GM12878 (cell line): ENCODE measurements at regions not wholly inside any gene's neighbourhood (a gene's known extent, or its start where the extent isn't known, plus 50 kb on each side); places are given as distances from the start of the nearest gene placed in this dataset.

ENCODE experiments used
- ATAC-seq: fragments of 200-7000 bp; cut with Tn5 transposase; 3 replicates; pipeline ENCODE4 v1.9.1; 2020; ENCODE audit warnings: mild to moderate bottlenecking, moderate library complexity
- BruUV-seq: library from RNA; stranded (reverse); fragments of 400-500 nt; replicated peaks from 2 replicates; lab custom pipeline; 2021; lab: Mats Ljungman, UMichigan
- CTCF ChIA-PET: fragments of 300-600 bp; sonication (Branson Sonifier 250); formaldehyde crosslinking; extraction: SDS; loops from one replicate; lab custom pipeline; 2021; ENCODE audit warnings: inconsistent platforms; lab: Yijun Ruan, JAX
- POLR2A ChIA-PET: fragments of 350-600 bp; formaldehyde crosslinking; extraction: SDS; loops from one replicate; lab custom pipeline; 2021; ENCODE audit warnings: inconsistent platforms; lab: Charles Lee
- RAD21 ChIA-PET: fragments of 300-600 bp; sonication (Branson Sonifier 250); formaldehyde crosslinking; loops from one replicate; lab custom pipeline; 2023; ENCODE audit warnings: antibody characterized with exemption; ENCODE audit not compliant: unreplicated experiment; lab: Charles Lee
- SMC1A ChIA-PET: fragments of 300-600 bp; sonication (Branson Sonifier 250); formaldehyde crosslinking; loops from one replicate; lab custom pipeline; 2023; ENCODE audit not compliant: unreplicated experiment, uncharacterized antibody; lab: Charles Lee
- DNase-seq: peaks from one replicate; pipeline ENCODE4 v3.0.0-alpha.2; 2011; ENCODE audit warnings: low read depth, low spot score
- FAIRE-seq: peaks from 3 replicates; lab custom pipeline; 2011; peaks lifted over from hg19 to GRCh38; lab: Jason Lieb, UNC
- H2AFZ ChIP-seq: 2 replicates; pipeline ENCODE4 v1.6.0; 2011; ENCODE audit warnings: low read depth, low read length, control low read depth; ENCODE audit not compliant: control insufficient read depth
- H3K27ac ChIP-seq: 2 replicates; pipeline ENCODE4 v1.5.1; 2011; ENCODE audit warnings: control low read depth; ENCODE audit not compliant: control insufficient read depth, insufficient read depth
- H3K27me3 ChIP-seq, 2 experiments: replicated peaks in 1 of 2; 2 replicates each; pipeline versions ENCODE4 v1.6.0 to v1.6.1; 2011; ENCODE audit warnings: low read length in 1 of 2; ENCODE audit not compliant: control insufficient read depth in 2 of 2, insufficient read depth in 2 of 2
- H3K36me3 ChIP-seq, 2 experiments: 2 replicates each; pipeline ENCODE4 v1.5.1; 2011; ENCODE audit warnings: low read length in 1 of 2; ENCODE audit not compliant: control insufficient read depth in 2 of 2, insufficient read depth in 2 of 2
- H3K4me1 ChIP-seq: 2 replicates; pipeline ENCODE4 v1.6.1; 2011; ENCODE audit warnings: mild to moderate bottlenecking, low read length, moderate library complexity, mixed read lengths; ENCODE audit not compliant: control insufficient read depth, insufficient read depth
- H3K4me2 ChIP-seq: 2 replicates; pipeline ENCODE4 v1.6.0; 2011; ENCODE audit warnings: control low read depth; ENCODE audit not compliant: control insufficient read depth, insufficient read depth
- H3K4me3 ChIP-seq: fragments of 200-600 bp; sonication (generic); 2 replicates; pipeline ENCODE4 v1.5.1; 2016
- H3K79me2 ChIP-seq: 2 replicates; pipeline ENCODE4 v1.6.0; 2011; ENCODE audit warnings: low read length; ENCODE audit not compliant: control insufficient read depth, insufficient read depth
- H3K9ac ChIP-seq: 2 replicates; pipeline ENCODE4 v1.8.0; 2011; ENCODE audit warnings: low read length, control low read depth, mixed read lengths; ENCODE audit not compliant: control insufficient read depth, insufficient read depth
- H3K9me3 ChIP-seq: replicated peaks from 3 replicates; pipeline ENCODE4 v1.5.1; 2011; ENCODE audit warnings: mild to moderate bottlenecking, low read length; ENCODE audit not compliant: control insufficient read depth, insufficient read depth
- H4K20me1 ChIP-seq: 2 replicates; pipeline ENCODE4 v1.6.0; 2011; ENCODE audit not compliant: control insufficient read depth, insufficient read depth
- EED ChIP-seq: sonication (generic); IDR thresholded peaks from 2 replicates; pipeline ENCODE4 v1.6.1; 2016; ENCODE audit warnings: antibody characterized with exemption, low read depth
- EZH2 ChIP-seq: IDR thresholded peaks from 2 replicates; pipeline ENCODE4 v1.6.1; 2012; ENCODE audit warnings: low read depth, mild to moderate bottlenecking, control low read depth, inconsistent platforms, low read length, borderline replicate concordance; ENCODE audit not compliant: control insufficient read depth
- MEF2A ChIP-seq: IDR thresholded peaks from 2 replicates; pipeline ENCODE4 v1.6.1; 2011; ENCODE audit warnings: low read depth, mild to moderate bottlenecking, low read length, moderate library complexity; ENCODE audit not compliant: insufficient read depth
- PAX5 ChIP-seq: IDR thresholded peaks from 2 replicates; pipeline ENCODE4 v1.6.1; 2011; ENCODE audit warnings: low read depth, low read length, borderline replicate concordance
- PML ChIP-seq: IDR thresholded peaks from 2 replicates; pipeline ENCODE4 v1.6.1; 2012; ENCODE audit warnings: low read length, inconsistent platforms
- RB1 ChIP-seq: fragments of 450-650 bp; formaldehyde crosslinking; IDR thresholded peaks from 2 replicates; pipeline ENCODE4 v1.6.1; 2017; ENCODE audit warnings: mild to moderate bottlenecking, borderline replicate concordance
- SKIL ChIP-seq: fragments of 450-650 bp; IDR thresholded peaks from 2 replicates; pipeline ENCODE4 v1.6.1; 2017; ENCODE audit warnings: mild to moderate bottlenecking, low read depth, inconsistent platforms; ENCODE audit not compliant: poor library complexity, severe bottlenecking
- TCF3 ChIP-seq: IDR thresholded peaks from 2 replicates; pipeline ENCODE4 v1.6.1; 2012; ENCODE audit warnings: low read depth, mild to moderate bottlenecking, low read length, borderline replicate concordance; ENCODE audit not compliant: insufficient read depth
- YY1 ChIP-seq: IDR thresholded peaks from 2 replicates; pipeline ENCODE4 v1.6.1; 2011; ENCODE audit warnings: low read depth, mild to moderate bottlenecking, low read length
- WGBS: methylation state at CpG from one replicate; pipeline ENCODE4 v1.1.6; 2016; ENCODE audit warnings: low lambda C conversion rate; ENCODE audit not compliant: insufficient replicate concordance, insufficient coverage; ENCODE audit errors: missing lambda C conversion rate; 5-methylcytosine and 5-hydroxymethylcytosine counted together
- in situ Hi-C: fragments of 300-500 bp; cut with MboI; formaldehyde crosslinking; loops from 9 replicates; pipeline ENCODE4 v1.14.3; 2018; ENCODE audit warnings: mixed read lengths
- intact Hi-C: fragments of 100-400 bp; cut with micrococcal nuclease; formaldehyde crosslinking; loops from one replicate; pipeline ENCODE4 v1.14.2; 2022; ENCODE audit not compliant: unreplicated experiment
- TF ChIP-seq, protein P1 (sequence below): IDR thresholded peaks from 2 replicates; pipeline ENCODE4 v1.6.1; 2012; ENCODE audit warnings: low read depth, low read length, improper control_type of control experiment

DNA sequence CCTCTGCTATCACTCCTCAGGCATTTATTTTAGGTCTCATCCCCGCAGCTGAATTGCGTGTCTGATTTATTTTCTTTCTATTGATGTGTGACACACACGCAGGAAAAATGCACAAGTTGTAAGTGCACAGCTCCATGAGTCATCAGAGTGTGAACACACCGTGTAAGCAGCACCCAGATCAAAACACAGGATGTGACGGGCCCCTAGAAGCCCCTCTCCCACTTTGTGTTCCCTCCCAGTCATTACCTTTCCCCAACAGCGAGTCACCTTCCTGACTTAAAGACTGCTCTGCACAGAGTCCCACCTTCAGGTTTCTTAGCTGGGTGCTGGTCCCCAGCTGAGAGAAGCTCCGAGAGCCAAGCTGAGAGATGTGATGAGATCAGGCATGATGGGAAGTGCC is 436.7 kb downstream of the MID1IP1 start:
- no peak overlapping the region for H3K4me2 ChIP-seq
- CTCF ChIA-PET = interaction anchor here (0.8 to 6.5 kb wide), 3 partner anchors 70 to 470 kb away, joined by 3 to 53 read pairs (median 3); no protein-coding TSS in a partner anchor
- TF ChIP-seq YY1 (no peak), MEF2A (no peak), RB1 (no peak), TCF3 (no peak), PML (no peak), EZH2 (no peak), PAX5 (no peak), EED (no peak), SKIL (no peak)
- TF ChIP-seq, protein P1, sequence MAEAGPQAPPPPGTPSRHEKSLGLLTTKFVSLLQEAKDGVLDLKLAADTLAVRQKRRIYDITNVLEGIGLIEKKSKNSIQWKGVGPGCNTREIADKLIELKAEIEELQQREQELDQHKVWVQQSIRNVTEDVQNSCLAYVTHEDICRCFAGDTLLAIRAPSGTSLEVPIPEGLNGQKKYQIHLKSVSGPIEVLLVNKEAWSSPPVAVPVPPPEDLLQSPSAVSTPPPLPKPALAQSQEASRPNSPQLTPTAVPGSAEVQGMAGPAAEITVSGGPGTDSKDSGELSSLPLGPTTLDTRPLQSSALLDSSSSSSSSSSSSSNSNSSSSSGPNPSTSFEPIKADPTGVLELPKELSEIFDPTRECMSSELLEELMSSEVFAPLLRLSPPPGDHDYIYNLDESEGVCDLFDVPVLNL = no peak
- TF ChIP-seq, all 136 proteins: peak for 0
- no peaks in the 10 kb centered on the region for H3K36me3 ChIP-seq
- no peak for DNase-seq
- no peak for ATAC-seq
- no TSS peak for BruUV-seq
- POLR2A ChIA-PET = interaction anchor here (1.3 kb wide), 1 partner anchor 67 kb away, joined by 3 read pairs; no protein-coding TSS in a partner anchor
- no peak overlapping the region for H3K9ac ChIP-seq
- H3K27ac ChIP-seq = no peak overlapping the region
- FAIRE-seq = no peak
- H3K79me2 ChIP-seq = no peaks in the 10 kb centered on the region
- SMC1A ChIA-PET = interaction anchor here (1.1 to 2.1 kb wide), 4 partner anchors 9 to 74 kb away, joined by 4 to 7 read pairs (median 6); no protein-coding TSS in a partner anchor
- intact Hi-C loops (no loop called here), in situ Hi-C loops (no loop called here)
- RAD21 ChIA-PET = interaction anchor here (1.7 to 4.5 kb wide), 2 partner anchors 41 to 74 kb away, joined by 6 to 28 read pairs; no protein-coding TSS in a partner anchor
- no peak overlapping the region for H3K4me3 ChIP-seq
- H3K9me3 ChIP-seq = no peaks in the 10 kb centered on the region; the same call in 2 of the 3 replicates
- H4K20me1 ChIP-seq = no peaks in the 10 kb centered on the region
- no peaks in the 10 kb centered on the region for H3K27me3 ChIP-seq
- WGBS = 30% methylated on average over 7 of the region's 7 CpGs
- no peak overlapping the region for H2AFZ ChIP-seq
- H3K4me1 ChIP-seq = peaks cover 4% of the 10 kb centered on the region; the same call in 1 of the 2 replicates
